SKM-1 treated with dmso at 0.1 percent for 144 hours (cell line): ENCODE measurements at regions not wholly inside any gene's neighbourhood (a gene's known extent, or its start where the extent isn't known, plus 50 kb on each side); places are given as distances from the start of the nearest gene placed in this dataset.

Source experiments
- DNase-seq: peaks from one replicate; lab custom pipeline; 2025; ENCODE audit not compliant: unreplicated experiment; lab: John Stamatoyannopoulos, UW

DNA sequence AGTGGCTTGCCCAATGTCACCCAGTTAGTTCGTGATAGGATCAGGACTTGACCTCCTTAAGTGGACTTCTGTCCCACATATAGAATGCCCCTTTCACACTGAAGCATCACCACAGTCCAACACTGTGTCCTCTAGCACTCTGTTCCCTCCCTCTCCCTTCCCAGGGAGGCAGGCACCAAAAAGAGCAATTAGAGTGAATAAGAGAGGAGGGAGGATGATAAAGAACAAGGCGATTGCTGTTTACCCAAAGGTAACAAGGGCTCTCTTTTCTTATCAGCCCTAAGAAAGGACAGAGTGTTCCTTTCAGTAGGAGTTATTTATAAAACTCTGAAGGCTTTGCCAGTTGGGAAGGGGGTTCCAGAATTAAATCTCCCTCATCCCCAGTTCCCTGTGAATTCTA, 192.7 kb upstream of the ATP2B1 start:
- DNase-seq: no peak

- no peak for DNase-seq
Measured at GRCh38 chr12:89899651-89900050, 191.0 kb upstream of the ATP2B1 start.

GRCh38 chr12:89895591-89895990, 187.0 kb upstream of the ATP2B1 start:
- no peak for DNase-seq

DNA sequence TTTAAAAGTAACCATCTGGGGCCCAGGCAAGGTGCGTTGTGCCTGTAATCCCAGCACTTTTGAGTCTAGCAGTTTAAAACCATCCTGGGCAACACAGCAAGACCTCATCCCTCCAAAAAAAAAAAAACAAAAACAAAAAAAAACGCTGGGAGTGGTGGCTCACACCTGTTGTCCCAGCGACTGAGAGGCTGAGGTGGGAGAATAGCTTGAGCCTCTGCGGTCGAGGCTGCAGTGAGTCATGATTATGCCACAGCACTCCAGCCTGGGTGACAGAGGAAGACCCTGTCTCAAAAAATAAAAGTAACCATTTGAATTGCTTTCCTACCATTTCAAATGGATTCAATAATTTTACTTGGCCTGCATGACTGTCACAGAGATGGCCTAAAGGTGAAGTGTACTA, 186.5 kb upstream of the ATP2B1 start:
- DNase-seq: no peak

- no peak for DNase-seq
Measured at GRCh38 chr12:89893972-89894706, 185.5 kb upstream of the ATP2B1 start.

DNA sequence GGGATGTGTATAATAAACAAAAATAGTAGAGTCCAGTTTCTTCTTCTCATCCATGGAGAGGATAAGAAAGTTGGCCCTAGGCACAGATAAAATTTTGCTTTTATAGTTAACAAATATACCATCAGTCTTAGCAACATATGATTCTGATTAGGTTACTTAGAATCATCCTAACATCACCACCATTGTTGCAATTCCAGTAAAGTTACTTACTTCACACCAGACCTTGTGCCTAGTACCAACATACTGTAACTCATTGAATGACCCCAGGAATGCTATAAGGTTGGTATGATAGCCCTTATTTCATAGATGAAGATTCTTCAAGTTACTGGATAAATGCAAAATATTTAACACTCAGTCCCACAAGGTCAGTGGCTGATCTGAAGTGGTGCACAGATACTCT, 183.8 kb upstream of the ATP2B1 start:
- no peak for DNase-seq

DNA sequence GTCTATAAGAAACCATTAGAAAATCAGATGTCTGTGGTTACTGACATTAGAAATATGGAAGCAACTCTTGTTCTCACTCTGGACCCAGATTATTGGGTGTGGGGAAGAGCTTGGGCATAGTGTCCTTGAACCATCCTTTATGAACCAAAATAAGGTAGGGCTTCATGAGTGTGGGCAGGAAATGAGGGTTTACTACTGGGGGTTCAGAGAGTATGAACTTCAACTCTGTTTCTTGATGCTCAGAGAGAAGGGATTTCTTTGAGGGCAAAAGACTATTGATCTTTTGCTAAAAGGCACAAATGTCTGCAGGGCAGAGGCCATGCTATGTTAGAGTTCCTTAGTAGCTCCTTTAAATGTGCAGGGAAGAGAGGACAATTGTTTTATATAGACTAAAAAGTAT, 183.3 kb upstream of the ATP2B1 start:
- no peak for DNase-seq

DNA sequence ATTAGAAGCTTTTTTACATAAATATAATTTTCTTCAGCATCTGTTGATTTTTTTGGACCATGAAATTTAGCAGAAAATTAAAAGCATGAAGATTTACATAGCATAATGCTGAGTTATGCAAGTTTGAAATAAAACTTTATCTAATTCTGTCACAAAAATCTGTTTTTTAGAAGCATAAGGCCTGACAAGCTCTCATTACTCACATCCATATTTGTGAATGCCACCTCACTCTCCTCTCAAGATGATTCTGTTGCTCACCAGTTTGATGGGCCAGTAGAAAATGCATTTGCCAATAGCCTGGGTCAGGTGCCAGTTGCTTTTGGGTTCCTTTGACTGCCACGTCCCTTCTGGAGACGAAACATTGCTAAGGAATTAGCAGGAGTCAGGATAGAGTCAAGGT, 181.5 kb upstream of the ATP2B1 start:
- DNase-seq: no peak

- DNase-seq: no peak
Measured at GRCh38 chr12:89889062-89889461, 180.4 kb upstream of the ATP2B1 start.

GRCh38 chr12:89884952-89885351, 176.3 kb upstream of the ATP2B1 start:
- no peak for DNase-seq

DNA sequence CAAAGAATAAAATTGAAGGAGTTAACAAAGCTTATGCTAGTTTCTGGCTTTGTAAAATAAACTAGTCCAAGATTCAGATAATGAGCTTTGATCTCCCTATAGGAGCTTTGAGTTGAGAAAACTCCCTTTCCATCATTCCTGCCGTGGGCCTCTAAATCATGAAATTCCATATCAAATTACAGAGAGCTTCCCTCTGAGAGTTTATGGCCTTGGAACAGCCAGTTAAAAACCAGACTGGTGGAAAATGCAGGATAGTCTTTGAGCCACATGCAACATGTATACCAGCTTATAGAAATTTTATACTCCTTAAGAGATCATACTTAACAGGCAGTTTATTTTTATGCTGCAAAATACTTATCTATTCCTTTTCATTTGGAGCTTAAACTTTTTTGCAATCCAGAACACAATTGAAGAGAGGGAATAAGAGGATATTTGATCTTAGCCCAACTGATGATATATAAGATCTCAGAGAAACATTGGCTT, 175.8 kb upstream of the ATP2B1 start:
- no peak for DNase-seq

GRCh38 chr12:89883630-89884389, 175.2 kb upstream of the ATP2B1 start:
- no peak for DNase-seq

DNA sequence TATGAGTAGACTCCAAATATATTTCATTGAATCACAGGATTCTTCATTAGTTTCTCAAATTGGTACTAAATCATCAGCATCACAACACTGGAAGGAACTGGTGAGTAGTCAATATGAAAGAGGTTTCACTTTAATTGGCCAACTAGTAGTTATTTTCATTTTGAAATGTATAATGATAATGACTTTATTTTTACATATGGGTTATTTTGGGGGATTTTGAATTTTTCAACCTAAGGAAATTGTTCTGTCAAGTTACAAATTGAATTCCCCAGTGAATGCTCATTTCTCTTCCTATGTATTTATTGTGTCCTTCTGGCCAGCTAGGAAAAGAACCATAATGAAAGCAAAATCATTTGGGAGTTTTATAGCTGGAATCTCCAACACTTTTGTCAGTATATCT, 174.2 kb upstream of the ATP2B1 start:
- no peak for DNase-seq

DNA sequence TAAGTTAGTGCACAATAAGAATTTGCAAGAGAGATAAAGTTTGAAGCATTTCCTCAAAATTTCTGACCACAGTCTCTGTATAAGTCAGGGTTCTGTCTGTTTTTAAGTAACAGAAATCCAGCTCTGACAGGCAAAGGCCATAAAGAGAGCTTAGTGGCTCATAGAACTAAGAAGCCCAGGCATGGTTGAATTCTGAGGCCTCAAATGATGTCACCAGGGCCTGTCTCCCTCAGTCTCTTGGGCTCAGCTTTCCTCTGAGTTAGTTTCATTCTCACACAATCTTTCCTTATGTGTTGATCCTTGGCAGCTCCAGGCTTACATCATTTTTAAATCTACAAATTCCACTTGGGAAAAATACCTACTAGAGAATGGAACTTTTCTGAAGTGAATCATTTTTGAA, 173.4 kb upstream of the ATP2B1 start:
- DNase-seq: no peak

DNA sequence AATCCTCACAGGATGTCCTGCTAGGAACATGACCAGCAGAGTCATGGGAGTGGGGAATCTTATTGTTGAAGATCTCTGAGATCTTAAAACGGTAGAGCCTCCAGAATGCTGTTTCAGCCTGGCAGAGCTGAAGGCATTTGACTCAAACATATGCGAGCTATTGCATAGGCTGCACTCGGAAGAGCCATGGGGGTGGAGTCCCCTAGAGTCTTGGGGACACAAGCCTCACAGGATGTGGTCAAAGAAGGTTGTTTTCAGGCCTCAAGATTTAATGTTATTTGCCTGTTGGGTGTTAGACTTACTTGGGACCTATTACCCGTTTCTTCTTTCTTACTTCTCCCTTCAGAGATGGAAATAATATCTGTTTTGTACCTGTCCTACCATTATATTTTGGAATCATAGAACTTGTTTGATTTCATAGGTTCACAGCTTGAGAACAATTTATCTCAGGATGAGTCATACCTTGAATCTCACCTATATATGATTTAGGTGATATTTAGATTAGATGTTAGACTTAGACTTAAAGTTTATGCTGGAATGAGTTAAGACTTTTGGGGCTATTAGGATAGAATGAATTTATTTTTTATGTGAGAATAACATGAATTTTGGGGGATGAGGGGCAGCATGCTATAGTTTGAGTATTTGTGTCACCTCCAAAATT, 172.2 kb upstream of the ATP2B1 start:
- no peak for DNase-seq

DNA sequence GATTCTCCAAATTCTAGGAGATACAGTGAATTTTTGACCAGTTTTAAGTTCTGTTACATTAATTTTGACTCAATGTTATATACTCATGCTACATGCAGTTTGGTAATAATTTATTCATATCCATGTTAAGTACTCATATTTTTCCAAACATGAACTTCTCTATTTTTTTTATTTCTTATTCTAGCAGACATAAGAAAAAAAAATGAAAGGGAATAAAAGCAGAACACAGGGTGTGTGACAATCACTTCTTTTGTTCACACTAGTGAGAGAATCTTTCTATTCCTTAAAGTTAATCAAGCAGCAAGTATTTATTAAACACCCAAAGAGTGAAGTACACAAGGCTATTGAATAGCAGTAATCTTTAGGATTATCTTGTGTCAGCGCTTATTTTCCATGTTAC, 171.1 kb upstream of the ATP2B1 start:
- DNase-seq: no peak

DNA sequence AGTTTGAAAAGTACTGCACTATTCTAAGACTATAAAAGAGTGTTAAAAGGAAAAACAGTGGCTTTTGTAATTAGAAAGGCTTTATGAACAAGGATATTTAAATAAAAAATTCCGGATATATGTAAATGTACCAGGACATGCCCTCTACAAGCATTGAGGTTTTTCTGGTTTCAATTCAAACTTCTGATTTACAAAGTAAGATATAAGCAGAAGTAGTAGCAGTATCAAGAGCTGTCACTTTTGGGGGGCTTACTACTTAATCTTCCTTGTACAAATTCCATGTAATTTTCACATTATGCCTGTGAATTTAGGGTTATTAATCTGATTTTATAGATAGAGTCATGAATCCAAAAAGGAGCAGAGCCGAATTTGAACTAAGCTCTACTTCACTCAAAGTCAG, 170.3 kb upstream of the ATP2B1 start:
- no peak for DNase-seq

GRCh38 chr12:89878327-89878726, 169.7 kb upstream of the ATP2B1 start:
- no peak for DNase-seq

- DNase-seq: no peak
Measured at GRCh38 chr12:89877671-89878070, 169.0 kb upstream of the ATP2B1 start.

DNA sequence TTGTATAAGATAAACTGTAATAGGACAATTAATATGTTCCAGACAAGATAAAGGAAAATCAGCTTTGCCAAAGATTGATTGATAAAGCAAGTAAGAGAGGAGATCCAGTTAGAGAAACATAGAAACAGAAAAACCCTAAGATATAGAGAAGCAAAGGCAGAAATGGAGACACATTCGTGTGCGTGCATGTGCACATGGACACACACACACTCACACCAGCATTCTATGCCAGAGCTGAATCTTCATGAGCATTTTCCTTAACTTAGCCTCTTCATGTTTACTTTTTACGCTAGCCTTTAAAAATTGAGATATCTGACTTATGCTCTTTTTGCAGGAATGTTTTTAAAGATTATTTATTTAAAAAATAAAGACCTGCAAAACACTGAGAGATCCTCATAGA, 168.5 kb upstream of the ATP2B1 start:
- no peak for DNase-seq

- DNase-seq: no peak
Measured at GRCh38 chr12:89875809-89876208, 167.2 kb upstream of the ATP2B1 start.

DNA sequence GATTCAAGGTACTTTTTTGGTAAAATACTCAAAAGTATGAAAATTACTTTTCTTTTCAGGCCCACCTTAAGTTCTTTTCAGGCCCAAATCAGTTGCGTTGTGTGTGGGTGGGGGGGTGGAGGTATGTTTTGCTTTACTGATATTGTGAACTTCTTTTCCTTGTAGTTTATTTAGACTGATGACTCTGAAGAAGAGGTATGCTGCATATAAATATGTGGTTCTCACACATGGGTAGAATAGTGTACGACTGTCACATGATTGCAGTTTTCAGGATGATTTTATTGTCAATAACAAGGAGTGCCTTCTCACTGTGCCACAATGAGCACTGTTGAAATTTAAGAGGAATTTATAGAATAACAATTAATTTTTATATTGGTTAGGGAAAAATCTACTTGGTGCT, 166.6 kb upstream of the ATP2B1 start:
- no peak for DNase-seq
